ENCODE measurements at regions not wholly inside any gene's neighbourhood (a gene's known extent, or its start where the extent isn't known, plus 50 kb on each side); places are given as distances from the start of the nearest gene placed in this dataset.

DNA sequence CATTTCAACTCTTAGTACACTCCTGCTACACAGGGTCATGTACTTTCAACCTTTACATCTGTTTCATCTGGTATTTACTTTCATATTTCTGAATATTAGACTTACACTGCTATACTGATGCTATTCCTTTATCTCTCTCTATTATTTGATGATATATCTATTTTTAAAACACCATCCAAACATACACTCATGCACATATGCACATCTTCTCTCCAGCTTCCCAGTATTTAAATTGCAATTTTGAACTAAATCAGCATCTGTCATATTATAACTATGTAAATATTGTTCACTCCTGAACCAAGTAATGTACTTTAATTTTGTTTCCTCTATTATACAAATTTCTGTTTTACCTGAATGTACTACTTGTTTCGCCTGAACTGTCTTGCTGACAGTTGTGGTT lies 293.6 kb upstream of the FLRT2 start:
- Histone ChIP-seq H3K4me1 (replicated peaks) (no peaks in the 10 kb centered on the region), H3K4me3 (no peak overlapping the region), H3K27me3 (replicated peaks; ENCODE audit: insufficient read depth) (no peaks in the 10 kb centered on the region), H3K27ac (no peak overlapping the region), H3K36me3 (no peaks in the 10 kb centered on the region), H3K9me3 (no peaks in the 10 kb centered on the region)
- DNase-seq (ENCODE audit: low spot score) = no peak
- WGBS = 82% methylated on average over 1 of the region's 1 CpG
- intact Hi-C loops (cut with DNase I) = no loop called here
- TF ChIP-seq, protein P1, sequence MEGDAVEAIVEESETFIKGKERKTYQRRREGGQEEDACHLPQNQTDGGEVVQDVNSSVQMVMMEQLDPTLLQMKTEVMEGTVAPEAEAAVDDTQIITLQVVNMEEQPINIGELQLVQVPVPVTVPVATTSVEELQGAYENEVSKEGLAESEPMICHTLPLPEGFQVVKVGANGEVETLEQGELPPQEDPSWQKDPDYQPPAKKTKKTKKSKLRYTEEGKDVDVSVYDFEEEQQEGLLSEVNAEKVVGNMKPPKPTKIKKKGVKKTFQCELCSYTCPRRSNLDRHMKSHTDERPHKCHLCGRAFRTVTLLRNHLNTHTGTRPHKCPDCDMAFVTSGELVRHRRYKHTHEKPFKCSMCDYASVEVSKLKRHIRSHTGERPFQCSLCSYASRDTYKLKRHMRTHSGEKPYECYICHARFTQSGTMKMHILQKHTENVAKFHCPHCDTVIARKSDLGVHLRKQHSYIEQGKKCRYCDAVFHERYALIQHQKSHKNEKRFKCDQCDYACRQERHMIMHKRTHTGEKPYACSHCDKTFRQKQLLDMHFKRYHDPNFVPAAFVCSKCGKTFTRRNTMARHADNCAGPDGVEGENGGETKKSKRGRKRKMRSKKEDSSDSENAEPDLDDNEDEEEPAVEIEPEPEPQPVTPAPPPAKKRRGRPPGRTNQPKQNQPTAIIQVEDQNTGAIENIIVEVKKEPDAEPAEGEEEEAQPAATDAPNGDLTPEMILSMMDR (IDR thresholded peaks at IDR 0.05) = no peak
- TF ChIP-seq POLR2AphosphoS5 (IDR thresholded peaks at IDR 0.05) (no peak), POLR2A (IDR thresholded peaks at IDR 0.05) (no peak)

GRCh38 chr14:85239791-85240190 lies 290.2 kb upstream of the FLRT2 start:
- no peaks in the 10 kb centered on the region for H3K4me1 ChIP-seq (replicated peaks)
- intact Hi-C loops (cut with DNase I) = no loop called here
- H3K4me3 ChIP-seq = no peak overlapping the region
- TF ChIP-seq, protein P1 (IDR thresholded peaks at IDR 0.05) = no peak
- no peaks in the 10 kb centered on the region for H3K9me3 ChIP-seq
- H3K27ac ChIP-seq = no peak overlapping the region
- no peaks in the 10 kb centered on the region for H3K36me3 ChIP-seq
- WGBS = 88% methylated on average over 1 of the region's 1 CpG
- no peaks in the 10 kb centered on the region for H3K27me3 ChIP-seq (replicated peaks; ENCODE audit: insufficient read depth)
- DNase-seq (ENCODE audit: low spot score) = no peak

DNA sequence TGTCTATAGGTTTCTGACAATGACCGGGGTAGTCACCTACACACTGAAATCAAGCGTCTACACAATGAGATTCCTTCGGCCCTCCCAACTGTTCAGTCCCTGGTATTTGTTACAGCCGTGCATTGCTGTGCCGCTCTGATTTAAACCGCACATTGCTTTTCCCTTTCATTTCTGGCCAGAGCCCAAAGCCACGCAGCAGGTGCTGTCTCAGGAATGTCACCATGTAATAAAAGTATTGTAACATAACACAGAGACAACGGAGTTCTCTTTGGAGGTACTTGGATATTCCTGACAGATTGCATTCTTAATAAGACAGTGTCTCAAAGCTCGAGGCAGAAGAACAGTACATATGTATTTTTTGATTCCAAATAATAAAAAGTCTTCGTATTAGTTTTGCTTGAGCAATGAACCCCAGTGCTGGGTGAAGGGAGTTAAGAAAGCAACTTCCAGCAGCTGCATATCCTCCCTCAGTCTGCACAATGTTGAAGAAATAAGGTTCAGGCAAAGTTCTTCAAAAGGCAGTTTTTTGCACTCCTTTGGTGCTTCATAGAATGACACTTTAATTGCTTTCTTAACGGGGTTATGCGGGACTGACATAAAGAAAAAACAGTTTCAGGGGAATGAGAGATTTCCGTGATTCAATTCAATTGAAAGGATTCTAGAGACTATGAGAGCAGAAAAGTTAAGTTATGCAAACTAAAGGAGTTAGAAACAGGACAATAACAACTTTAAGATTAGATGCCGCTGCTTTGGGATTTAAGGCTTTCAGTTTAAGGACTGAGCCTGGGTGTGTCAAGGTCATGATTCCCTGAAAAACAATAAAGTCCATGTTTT lies 288.7 kb upstream of the FLRT2 start:
- DNase-seq (ENCODE audit: low spot score) = no peak
- H3K9me3 ChIP-seq = no peaks in the 10 kb centered on the region
- TF ChIP-seq, protein P1 (IDR thresholded peaks at IDR 0.05) = no peak
- TF ChIP-seq POLR2AphosphoS5 (IDR thresholded peaks at IDR 0.05) (no peak), POLR2A (IDR thresholded peaks at IDR 0.05) (no peak)
- no peak overlapping the region for H3K27ac ChIP-seq
- 29% methylated on average over 14 of the region's 14 CpGs for WGBS
- no peak overlapping the region for H3K4me3 ChIP-seq
- H3K36me3 ChIP-seq = no peaks in the 10 kb centered on the region
- no peaks in the 10 kb centered on the region for H3K27me3 ChIP-seq (replicated peaks; ENCODE audit: insufficient read depth)
- intact Hi-C loops (cut with DNase I) = no loop called here
- H3K4me1 ChIP-seq (replicated peaks) = no peaks in the 10 kb centered on the region

DNA sequence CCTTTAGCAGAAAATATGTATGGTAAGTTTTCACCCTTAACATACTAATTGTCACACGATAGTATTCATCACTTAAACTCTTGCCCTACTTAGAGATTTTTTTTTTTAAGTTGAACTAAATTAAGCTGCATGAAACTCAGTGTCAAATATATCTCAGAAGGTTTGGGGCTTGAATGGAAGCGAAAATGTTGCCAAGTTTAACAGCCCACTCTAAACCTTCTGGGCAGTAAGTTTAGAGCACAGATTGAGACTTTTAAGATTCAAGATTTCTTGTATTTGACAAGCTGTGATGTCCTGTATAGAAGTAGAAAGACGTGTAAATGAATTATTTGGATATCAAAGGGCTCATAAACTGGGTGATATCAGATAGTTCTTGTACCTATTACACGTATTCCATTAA lies 287.3 kb upstream of the FLRT2 start:
- H3K36me3 ChIP-seq = no peaks in the 10 kb centered on the region
- WGBS = 79% methylated on average over 4 of the region's 4 CpGs
- H3K4me3 ChIP-seq = no peak overlapping the region
- no peaks in the 10 kb centered on the region for H3K4me1 ChIP-seq (replicated peaks)
- no peak for TF ChIP-seq POLR2A (IDR thresholded peaks at IDR 0.05)
- TF ChIP-seq POLR2AphosphoS5 (IDR thresholded peaks at IDR 0.05) = no peak
- TF ChIP-seq, protein P1 (IDR thresholded peaks at IDR 0.05) = no peak
- H3K27ac ChIP-seq = no peak overlapping the region
- DNase-seq (ENCODE audit: low spot score) = no peak
- no peaks in the 10 kb centered on the region for H3K9me3 ChIP-seq
- intact Hi-C loops (cut with DNase I) = no loop called here
- no peaks in the 10 kb centered on the region for H3K27me3 ChIP-seq (replicated peaks; ENCODE audit: insufficient read depth)

DNA sequence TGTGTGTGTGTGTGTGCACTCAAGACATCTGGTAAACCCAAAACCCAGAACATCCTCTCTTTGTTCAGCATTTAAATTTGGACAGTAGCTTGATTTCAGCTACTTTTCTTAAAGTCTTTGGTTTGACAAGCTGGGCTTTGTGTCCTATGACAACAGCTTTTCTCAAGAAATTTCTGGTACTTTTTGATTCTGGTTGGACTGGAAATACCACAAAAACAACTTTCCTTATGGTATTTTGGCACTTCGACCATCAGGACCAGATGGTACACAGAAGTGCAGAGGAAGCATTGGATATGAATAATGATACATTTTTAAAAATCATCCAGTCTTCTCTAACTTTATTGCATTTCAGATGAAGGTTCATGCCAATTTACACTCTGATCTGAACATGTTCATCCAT lies 286.6 kb upstream of the FLRT2 start:
- 71% methylated on average over 1 of the region's 1 CpG for WGBS
- H3K4me1 ChIP-seq (replicated peaks) = no peaks in the 10 kb centered on the region

More for the DNA sequence above, 286.6 kb upstream of the FLRT2 start:
- Histone ChIP-seq H3K27me3 (replicated peaks; ENCODE audit: insufficient read depth) (no peaks in the 10 kb centered on the region), H3K27ac (no peak overlapping the region), H3K9me3 (no peaks in the 10 kb centered on the region), H3K36me3 (no peaks in the 10 kb centered on the region), H3K4me3 (no peak overlapping the region)
- intact Hi-C loops (cut with DNase I) = no loop called here
- no peak for DNase-seq (ENCODE audit: low spot score)
- TF ChIP-seq POLR2A (IDR thresholded peaks at IDR 0.05) = no peak
- TF ChIP-seq, protein P1 (IDR thresholded peaks at IDR 0.05) = no peak
- TF ChIP-seq POLR2AphosphoS5 (IDR thresholded peaks at IDR 0.05) = no peak

Measured in prostate gland (tissue), 2 donors.